Smooth muscle cell (in vitro differentiated cells): ENCODE measurements at regions not wholly inside any gene's neighbourhood (a gene's known extent, or its start where the extent isn't known, plus 50 kb on each side); places are given as distances from the start of the nearest gene placed in this dataset.

ENCODE experiments used
- DNase-seq: peaks from one replicate; lab custom pipeline; 2025; ENCODE audit not compliant: unreplicated experiment; lab: John Stamatoyannopoulos, UW
- H2AFZ ChIP-seq: fragments of 200-600 bp; sonication (generic); 2 replicates; pipeline ENCODE4 v1.6.0; 2016; ENCODE audit warnings: antibody characterized with exemption, low read depth, mild to moderate bottlenecking
- H3F3A ChIP-seq: fragments of 200-600 bp; sonication (generic); 2 replicates; pipeline ENCODE4 v1.6.0; 2017; ENCODE audit warnings: antibody characterized with exemption, low read depth
- H3K27ac ChIP-seq: fragments of 200-600 bp; sonication (generic); 2 replicates; pipeline ENCODE4 v1.5.1; 2016; ENCODE audit warnings: low read depth, mild to moderate bottlenecking
- H3K27me3 ChIP-seq: fragments of 200-600 bp; sonication (generic); 2 replicates; pipeline ENCODE4 v1.6.1; 2016; ENCODE audit warnings: low read depth, mild to moderate bottlenecking
- H3K36me3 ChIP-seq: fragments of 200-600 bp; sonication (generic); 2 replicates; pipeline ENCODE4 v1.5.1; 2016; ENCODE audit warnings: low read depth
- H3K4me1 ChIP-seq: fragments of 200-600 bp; sonication (generic); 2 replicates; pipeline ENCODE4 v1.5.1; 2016; ENCODE audit warnings: low read depth
- H3K4me2 ChIP-seq: fragments of 200-600 bp; sonication (generic); 2 replicates; pipeline ENCODE4 v1.6.0; 2016; ENCODE audit warnings: mild to moderate bottlenecking
- H3K4me3 ChIP-seq: fragments of 200-600 bp; sonication (generic); 2 replicates; pipeline ENCODE4 v1.5.1; 2016; ENCODE audit warnings: mild to moderate bottlenecking
- H3K79me2 ChIP-seq: fragments of 200-600 bp; sonication (generic); 2 replicates; pipeline ENCODE4 v1.6.0; 2016; ENCODE audit warnings: low read depth, mild to moderate bottlenecking
- H3K9ac ChIP-seq: fragments of 200-600 bp; sonication (generic); 2 replicates; pipeline ENCODE4 v1.6.0; 2016; ENCODE audit warnings: low read depth
- H3K9me3 ChIP-seq: fragments of 200-600 bp; sonication (generic); replicated peaks from 2 replicates; pipeline ENCODE4 v1.5.1; 2016; ENCODE audit warnings: low read depth
- H4K20me1 ChIP-seq: fragments of 200-600 bp; sonication (generic); 2 replicates; pipeline ENCODE4 v1.6.0; 2016; ENCODE audit warnings: low read depth
- WGBS: methylation state at CpG from one replicate; pipeline ENCODE4 v1.1.7; 2016; ENCODE audit warnings: low lambda C conversion rate; 5-methylcytosine and 5-hydroxymethylcytosine counted together
- TF ChIP-seq, protein P1 (sequence below): fragments of 200-600 bp; sonication (generic); IDR thresholded peaks from 2 replicates; pipeline ENCODE4 v1.5.1; 2017; ENCODE audit warnings: borderline replicate concordance, mild to moderate bottlenecking, antibody characterized with exemption; ENCODE audit not compliant: insufficient read depth, poor library complexity, severe bottlenecking

DNA sequence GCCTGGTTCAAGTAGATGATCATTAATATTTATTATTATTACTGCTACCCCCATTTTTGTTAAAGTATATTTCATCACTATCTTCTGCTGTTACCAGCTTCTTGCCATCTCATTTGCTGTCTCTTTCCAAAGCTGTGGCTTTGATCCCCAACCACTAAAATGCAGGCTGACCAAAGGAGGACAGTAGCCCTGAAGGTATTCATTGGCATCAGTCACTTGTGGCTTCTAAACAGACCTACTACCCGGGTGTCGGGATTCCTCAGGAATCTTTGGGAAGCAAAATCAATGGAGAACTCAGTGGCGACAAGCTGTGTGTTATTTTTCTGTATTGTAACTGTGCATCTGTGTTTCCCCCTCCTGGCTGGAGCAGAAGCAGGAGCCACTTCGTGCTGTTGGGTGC, 379.2 kb upstream of the ERCC4 start:
- no peaks in the 10 kb centered on the region for H3K9me3 ChIP-seq
- no peaks in the 10 kb centered on the region for H3K79me2 ChIP-seq
- no peaks in the 10 kb centered on the region for H4K20me1 ChIP-seq
- no peak overlapping the region for H2AFZ ChIP-seq
- 81% methylated on average over 4 of the region's 4 CpGs for WGBS
- no peak overlapping the region for H3K4me2 ChIP-seq
- TF ChIP-seq, protein P1, sequence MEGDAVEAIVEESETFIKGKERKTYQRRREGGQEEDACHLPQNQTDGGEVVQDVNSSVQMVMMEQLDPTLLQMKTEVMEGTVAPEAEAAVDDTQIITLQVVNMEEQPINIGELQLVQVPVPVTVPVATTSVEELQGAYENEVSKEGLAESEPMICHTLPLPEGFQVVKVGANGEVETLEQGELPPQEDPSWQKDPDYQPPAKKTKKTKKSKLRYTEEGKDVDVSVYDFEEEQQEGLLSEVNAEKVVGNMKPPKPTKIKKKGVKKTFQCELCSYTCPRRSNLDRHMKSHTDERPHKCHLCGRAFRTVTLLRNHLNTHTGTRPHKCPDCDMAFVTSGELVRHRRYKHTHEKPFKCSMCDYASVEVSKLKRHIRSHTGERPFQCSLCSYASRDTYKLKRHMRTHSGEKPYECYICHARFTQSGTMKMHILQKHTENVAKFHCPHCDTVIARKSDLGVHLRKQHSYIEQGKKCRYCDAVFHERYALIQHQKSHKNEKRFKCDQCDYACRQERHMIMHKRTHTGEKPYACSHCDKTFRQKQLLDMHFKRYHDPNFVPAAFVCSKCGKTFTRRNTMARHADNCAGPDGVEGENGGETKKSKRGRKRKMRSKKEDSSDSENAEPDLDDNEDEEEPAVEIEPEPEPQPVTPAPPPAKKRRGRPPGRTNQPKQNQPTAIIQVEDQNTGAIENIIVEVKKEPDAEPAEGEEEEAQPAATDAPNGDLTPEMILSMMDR, result no peak
- no peak for DNase-seq
- no peaks in the 10 kb centered on the region for H3K36me3 ChIP-seq
- H3K27ac ChIP-seq, result no peak overlapping the region
- no peaks in the 10 kb centered on the region for H3F3A ChIP-seq
- H3K27me3 ChIP-seq, result no peaks in the 10 kb centered on the region
- no peak overlapping the region for H3K9ac ChIP-seq
- no peak overlapping the region for H3K4me3 ChIP-seq
- no peaks in the 10 kb centered on the region for H3K4me1 ChIP-seq

- 86% methylated on average over 2 of the region's 2 CpGs for WGBS
- no peaks in the 10 kb centered on the region for H3K4me1 ChIP-seq
- H3F3A ChIP-seq, result no peaks in the 10 kb centered on the region
- H3K4me3 ChIP-seq, result no peak overlapping the region
- H3K27ac ChIP-seq, result no peak overlapping the region
- H4K20me1 ChIP-seq, result no peaks in the 10 kb centered on the region
- H3K79me2 ChIP-seq, result no peaks in the 10 kb centered on the region
- H2AFZ ChIP-seq, result no peak overlapping the region
- H3K4me2 ChIP-seq, result no peak overlapping the region
- no peak for DNase-seq
- H3K9ac ChIP-seq, result no peak overlapping the region
- no peaks in the 10 kb centered on the region for H3K9me3 ChIP-seq
- TF ChIP-seq, protein P1, result no peak
- no peaks in the 10 kb centered on the region for H3K27me3 ChIP-seq
- no peaks in the 10 kb centered on the region for H3K36me3 ChIP-seq
Measured at GRCh38 chr16:13542284-13542683, 377.7 kb upstream of the ERCC4 start.

DNA sequence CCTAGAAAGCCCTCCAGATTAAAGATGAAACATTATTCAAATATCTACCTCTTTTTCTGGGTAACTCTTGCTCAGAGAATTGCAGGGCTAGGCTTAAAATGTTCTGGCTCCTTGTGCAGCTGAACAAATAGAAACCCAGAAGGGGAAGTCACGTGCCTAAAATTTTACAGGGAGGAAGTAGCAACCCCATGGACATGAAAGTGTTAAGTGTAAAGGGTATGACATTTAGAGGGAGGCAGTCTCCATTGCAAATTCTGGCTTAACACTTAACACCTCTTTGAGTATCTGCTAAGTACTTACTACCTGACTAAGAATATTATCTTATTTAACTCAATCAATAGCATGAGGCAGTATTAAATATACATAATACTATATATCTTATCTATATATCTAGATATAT, 376.1 kb upstream of the ERCC4 start:
- TF ChIP-seq, protein P1, result no peak
- Histone ChIP-seq H3K9me3 (no peaks in the 10 kb centered on the region), H4K20me1 (no peaks in the 10 kb centered on the region), H3K4me2 (no peak overlapping the region), H3K36me3 (no peaks in the 10 kb centered on the region), H3K27me3 (no peaks in the 10 kb centered on the region), H3K9ac (no peak overlapping the region), H3K27ac (no peak overlapping the region), H3K4me1 (no peaks in the 10 kb centered on the region), H3K4me3 (no peak overlapping the region), H3F3A (no peaks in the 10 kb centered on the region), H3K79me2 (no peaks in the 10 kb centered on the region), H2AFZ (no peak overlapping the region)
- 61% methylated on average over 1 of the region's 1 CpG for WGBS
- no peak for DNase-seq

DNA sequence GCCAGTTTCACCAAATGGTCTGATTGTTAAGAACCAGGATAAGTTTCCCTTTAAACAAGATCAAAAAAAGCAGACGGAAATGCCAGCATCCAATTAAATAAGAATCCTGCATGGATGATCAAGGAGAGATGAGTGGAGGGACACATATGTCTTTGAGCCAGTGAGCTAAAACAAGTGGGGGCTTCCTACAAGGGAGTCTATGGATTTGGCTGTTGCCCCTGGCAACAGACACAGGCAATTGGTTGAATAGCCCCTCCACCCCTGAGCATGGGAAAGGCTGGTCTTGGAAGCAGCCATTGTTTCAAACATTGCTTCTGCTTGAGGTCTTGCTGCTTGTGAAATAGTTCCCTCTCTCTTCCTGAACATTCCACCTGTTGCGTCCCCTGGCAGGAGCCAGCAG, 374.7 kb upstream of the ERCC4 start:
- no peak for DNase-seq
- no peaks in the 10 kb centered on the region for H3K36me3 ChIP-seq

More for the DNA sequence above, 374.7 kb upstream of the ERCC4 start:
- Histone ChIP-seq H3F3A (no peaks in the 10 kb centered on the region), H3K4me3 (no peak overlapping the region), H3K4me1 (no peaks in the 10 kb centered on the region), H3K27ac (no peak overlapping the region), H3K9me3 (no peaks in the 10 kb centered on the region), H3K4me2 (no peak overlapping the region), H3K9ac (no peak overlapping the region), H4K20me1 (no peaks in the 10 kb centered on the region), H2AFZ (no peak overlapping the region), H3K79me2 (no peaks in the 10 kb centered on the region), H3K27me3 (no peaks in the 10 kb centered on the region)
- WGBS, result 93% methylated on average over 2 of the region's 2 CpGs
- TF ChIP-seq, protein P1, result no peak
